ENCODE measurements at regions not wholly inside any gene's neighbourhood (a gene's known extent, or its start where the extent isn't known, plus 50 kb on each side); places are given as distances from the start of the nearest gene placed in this dataset.

DNA sequence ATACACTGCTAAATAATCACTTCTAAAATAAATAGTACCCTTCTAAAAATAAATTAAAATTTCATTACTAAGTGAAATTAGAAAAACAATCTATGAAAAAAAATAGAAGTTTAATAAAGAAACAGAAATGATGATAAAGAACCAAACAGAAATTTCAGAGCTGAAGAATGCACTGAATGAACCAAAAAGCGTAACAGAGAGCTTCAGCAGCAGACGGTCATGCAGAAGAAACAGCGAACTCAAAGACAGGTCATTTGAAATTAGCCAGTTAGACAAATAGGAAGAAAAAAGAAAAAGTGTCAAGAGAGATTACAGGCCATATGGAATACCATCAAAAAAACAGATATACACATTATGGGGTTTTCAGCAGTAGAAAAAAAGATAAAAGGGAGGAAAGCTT, 706.7 kb downstream of the TBC1D32 start:
- TF ChIP-seq CTCF (IDR thresholded peaks at IDR 0.05 in 8 of 11, conservative IDR thresholded peaks at IDR 0.05 in 3 of 11) (no peak), POLR2A (IDR thresholded peaks at IDR 0.05) (no peak)

All from spleen (tissue), 7 donors.